GM12873 (cell line): ENCODE measurements at regions not wholly inside any gene's neighbourhood (a gene's known extent, or its start where the extent isn't known, plus 50 kb on each side); places are given as distances from the start of the nearest gene placed in this dataset.

Source experiments
- TF ChIP-seq, protein P1 (sequence below): IDR thresholded peaks from 2 replicates; pipeline ENCODE4 v1.5.1; 2012; ENCODE audit warnings: low read depth, mild to moderate bottlenecking, moderate library complexity, low read length, control low read depth; ENCODE audit not compliant: insufficient read depth; ENCODE audit errors: missing control alignments

GRCh38 chr4:100935090-100935489, 412.2 kb downstream of the PPP3CA start:
- TF ChIP-seq, protein P1, sequence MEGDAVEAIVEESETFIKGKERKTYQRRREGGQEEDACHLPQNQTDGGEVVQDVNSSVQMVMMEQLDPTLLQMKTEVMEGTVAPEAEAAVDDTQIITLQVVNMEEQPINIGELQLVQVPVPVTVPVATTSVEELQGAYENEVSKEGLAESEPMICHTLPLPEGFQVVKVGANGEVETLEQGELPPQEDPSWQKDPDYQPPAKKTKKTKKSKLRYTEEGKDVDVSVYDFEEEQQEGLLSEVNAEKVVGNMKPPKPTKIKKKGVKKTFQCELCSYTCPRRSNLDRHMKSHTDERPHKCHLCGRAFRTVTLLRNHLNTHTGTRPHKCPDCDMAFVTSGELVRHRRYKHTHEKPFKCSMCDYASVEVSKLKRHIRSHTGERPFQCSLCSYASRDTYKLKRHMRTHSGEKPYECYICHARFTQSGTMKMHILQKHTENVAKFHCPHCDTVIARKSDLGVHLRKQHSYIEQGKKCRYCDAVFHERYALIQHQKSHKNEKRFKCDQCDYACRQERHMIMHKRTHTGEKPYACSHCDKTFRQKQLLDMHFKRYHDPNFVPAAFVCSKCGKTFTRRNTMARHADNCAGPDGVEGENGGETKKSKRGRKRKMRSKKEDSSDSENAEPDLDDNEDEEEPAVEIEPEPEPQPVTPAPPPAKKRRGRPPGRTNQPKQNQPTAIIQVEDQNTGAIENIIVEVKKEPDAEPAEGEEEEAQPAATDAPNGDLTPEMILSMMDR: peak; percentile 37

- TF ChIP-seq, protein P1: no peak
Measured at GRCh38 chr4:100933628-100934027, 413.7 kb downstream of the PPP3CA start.

GRCh38 chr4:100929758-100930157, 411.9 kb upstream of the EMCN start:
- TF ChIP-seq, protein P1: no peak

DNA sequence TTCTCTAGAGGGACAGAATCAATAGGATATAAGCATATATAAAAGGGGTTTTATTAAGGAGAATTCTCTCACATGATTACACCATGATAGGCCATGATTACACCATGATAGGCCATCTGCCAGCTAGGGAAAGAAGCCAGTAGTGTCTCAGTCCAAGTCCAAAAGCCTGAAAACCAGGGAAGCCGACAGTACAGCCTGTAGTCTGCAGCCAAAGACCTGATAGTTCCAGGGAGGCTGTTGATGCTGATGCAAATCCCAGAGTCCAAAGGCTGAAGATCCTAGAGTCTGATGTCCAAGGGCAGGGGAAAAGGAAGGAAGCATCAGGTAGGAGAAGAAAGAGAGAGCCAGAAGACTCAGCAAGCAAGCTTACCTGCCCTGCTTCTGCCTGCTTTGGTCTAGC, 411.3 kb upstream of the EMCN start:
- TF ChIP-seq, protein P1: no peak

DNA sequence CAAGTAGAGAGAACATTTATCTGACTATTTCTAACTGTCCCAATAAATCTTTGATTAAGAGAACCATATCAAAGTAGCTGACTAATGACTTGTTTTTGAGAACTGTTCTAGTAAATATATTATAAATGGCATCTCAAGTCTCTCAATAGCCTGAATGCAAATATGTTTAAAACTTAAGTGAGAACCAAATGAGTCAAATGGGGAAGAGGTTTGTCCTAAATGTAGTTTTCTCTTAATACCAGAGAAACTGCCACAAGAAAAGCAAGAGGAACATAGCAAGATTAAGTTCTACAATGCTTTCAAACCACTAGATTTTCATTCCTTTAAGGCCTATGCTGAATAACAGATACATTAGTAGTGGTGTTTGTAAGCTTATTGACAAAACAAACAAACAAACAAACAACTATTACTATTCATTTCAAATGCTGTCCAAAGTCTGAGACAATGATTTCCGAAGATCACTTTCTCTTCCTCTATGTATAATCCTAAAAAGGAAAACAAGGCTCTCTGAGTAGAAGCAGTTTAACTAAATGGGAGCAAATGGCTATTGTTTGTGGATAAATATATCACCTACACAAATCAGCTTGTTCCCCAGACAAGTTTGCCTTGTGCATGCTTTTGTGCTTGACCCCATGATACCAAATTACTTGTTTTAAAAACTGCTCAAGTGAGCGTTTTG, 408.4 kb upstream of the EMCN start:
- TF ChIP-seq, protein P1: no peak

- TF ChIP-seq, protein P1: no peak
Measured at GRCh38 chr4:100913685-100914084, 395.9 kb upstream of the EMCN start.

DNA sequence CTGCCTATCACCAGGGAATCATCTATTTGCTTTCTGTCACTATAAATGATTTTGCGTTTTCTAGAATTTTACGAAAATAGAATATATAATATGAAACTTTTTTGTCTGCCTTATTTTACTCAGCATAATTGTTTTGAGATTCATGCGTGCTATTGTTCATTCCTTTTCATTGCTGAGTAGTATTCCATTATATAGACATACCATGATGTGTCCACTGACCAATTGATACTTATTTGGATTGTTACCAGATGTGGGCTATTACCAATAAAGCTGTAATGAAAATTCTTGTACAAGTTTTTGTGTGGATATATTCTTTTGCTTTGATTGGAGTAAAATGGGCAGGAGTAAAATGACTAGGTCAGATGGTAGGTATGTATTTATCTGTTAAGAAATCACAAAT, 390.7 kb upstream of the EMCN start:
- TF ChIP-seq, protein P1: no peak
